Stimulated activated CD4-positive, alpha-beta T cell treated with anti-CD3 and anti-CD28 coated beads, Interleukin-4, amount 100 ng/mL, for 4 hours (primary cell): ENCODE measurements at regions not wholly inside any gene's neighbourhood (a gene's known extent, or its start where the extent isn't known, plus 50 kb on each side); places are given as distances from the start of the nearest gene placed in this dataset.
"Not testable (repeated sequence)": the region's sequence is repeated elsewhere in the genome, so short reads cannot be mapped to it uniquely, and the experiment has no call there.

Experiments
- DNase-seq, 2 experiments: peaks; one replicate each; pipeline ENCODE4 v3.0.0-alpha.2; 2020

DNA sequence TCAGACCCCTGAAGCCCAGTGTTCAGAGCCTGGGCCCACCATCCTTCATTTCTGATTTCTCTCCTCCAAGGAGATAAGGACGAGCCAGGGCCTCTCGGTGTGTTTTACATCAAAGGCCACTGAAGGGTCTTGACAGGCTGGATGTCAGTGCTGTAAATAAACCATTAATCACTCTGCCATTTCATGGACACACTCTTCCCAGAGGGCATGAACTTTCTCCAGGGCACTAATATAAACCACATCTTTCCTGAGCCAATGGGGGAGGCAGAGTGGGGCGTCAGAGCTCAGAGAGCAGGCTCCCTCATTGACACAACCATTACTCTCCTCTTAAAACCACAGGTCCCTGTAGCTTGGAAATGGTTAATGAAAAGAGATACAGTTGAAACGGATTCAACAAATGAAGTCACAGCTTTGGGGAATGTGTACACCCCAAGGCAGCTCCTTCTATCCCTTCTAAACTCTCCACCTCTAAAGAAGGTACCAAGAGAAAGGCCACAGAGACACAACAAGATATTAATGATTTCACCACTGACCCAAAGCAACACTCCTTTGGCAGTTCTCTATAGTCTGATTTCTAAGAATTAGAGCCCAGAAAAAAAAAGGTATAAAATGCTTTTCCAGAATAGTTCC is 200.6 kb downstream of the CHIC2 start:
- DNase-seq, result no peak

DNA sequence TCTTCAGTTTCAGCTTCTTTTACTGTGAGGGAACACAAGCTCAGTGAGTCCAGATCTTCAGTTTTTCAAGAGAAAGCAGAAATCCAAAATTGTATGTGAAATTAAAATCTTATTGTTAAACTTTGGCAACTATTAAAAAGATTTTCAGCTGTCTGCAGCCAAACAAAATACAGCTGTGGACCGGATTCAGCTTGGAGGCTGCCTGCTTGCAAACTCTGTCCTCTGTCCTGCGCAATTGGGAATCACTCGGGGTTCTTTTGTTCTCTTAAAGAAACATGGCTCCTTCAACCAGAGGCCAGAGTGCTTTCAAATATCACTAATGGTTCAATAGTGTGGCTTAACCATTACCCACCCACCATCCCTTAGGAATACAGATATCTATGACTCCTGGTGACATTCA is 201.2 kb downstream of the CHIC2 start:
- no peak for DNase-seq

DNA sequence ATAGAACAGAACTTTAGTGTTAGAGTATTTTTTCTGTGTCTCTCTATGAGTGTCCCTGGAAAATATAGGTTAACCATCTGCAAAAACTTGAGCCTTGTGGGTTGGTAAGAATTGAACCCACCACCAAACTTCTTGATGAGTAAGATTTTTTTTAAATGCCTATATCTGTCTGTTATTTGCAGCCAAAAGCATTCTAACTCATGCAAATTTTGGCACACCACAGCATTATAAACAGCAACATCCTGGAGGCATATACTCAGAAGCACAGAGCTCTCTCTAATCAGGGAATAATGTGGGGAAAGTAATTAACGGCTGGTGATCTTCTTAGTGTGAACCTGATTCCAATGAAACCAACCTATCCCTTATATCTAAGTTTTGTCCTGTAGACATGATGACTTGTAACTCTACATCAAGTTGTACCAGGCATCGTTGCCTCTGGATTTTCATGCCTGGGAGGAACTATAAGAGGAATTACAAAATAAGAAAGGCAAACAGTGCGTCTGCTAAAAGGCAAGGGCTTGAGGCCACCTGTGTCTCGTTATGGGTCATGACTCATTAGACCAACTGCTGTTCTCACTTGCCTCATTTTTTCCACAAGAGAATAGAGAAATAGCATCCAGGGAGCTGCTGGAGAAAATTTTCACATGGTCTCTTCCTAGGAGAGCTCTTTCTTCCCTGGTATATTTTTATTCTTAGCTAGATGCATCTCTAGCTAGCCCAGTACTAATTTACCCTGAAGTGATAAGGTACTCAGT is 202.4 kb downstream of the CHIC2 start:
- DNase-seq, result no peak

DNA sequence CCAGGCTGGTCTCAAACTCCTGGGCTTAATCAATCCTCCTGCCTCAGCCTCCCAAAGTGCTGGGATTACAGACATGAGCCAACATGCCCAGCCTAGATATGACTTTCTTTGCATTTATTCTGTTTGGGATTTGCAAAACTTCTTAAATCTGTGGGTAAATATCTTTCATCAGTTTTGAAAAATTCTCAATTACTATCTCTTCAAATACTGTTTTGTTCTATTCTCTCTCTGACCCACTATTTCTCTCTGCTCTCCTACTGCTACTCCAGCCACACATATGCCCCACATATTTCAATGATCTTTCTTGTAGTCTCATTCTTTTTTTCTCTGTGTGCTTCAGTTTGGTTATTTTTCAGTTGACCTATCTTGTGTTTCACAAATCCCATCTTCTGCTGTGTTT is 205.1 kb downstream of the CHIC2 start:
- no peak for DNase-seq

DNA sequence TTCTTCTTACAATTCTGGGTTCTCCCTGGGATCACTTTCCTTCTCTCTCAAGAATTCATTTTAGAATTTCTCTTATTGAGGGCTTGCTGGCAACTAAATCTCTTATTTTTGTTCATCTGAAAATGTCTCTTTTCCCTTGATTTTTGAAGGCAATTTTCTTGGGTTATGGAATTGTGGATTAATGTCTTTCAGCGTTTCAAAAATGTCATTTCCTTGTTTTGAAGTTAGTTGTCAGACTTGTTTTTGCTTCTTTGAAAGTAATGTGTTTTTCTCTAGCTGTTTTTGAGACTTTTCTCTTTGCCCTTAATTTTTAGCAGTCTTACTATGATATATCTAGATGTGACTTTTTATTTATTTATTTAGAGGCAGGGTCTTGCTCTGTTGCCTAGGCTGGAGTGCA is 205.7 kb downstream of the CHIC2 start:
- no peak for DNase-seq

DNA sequence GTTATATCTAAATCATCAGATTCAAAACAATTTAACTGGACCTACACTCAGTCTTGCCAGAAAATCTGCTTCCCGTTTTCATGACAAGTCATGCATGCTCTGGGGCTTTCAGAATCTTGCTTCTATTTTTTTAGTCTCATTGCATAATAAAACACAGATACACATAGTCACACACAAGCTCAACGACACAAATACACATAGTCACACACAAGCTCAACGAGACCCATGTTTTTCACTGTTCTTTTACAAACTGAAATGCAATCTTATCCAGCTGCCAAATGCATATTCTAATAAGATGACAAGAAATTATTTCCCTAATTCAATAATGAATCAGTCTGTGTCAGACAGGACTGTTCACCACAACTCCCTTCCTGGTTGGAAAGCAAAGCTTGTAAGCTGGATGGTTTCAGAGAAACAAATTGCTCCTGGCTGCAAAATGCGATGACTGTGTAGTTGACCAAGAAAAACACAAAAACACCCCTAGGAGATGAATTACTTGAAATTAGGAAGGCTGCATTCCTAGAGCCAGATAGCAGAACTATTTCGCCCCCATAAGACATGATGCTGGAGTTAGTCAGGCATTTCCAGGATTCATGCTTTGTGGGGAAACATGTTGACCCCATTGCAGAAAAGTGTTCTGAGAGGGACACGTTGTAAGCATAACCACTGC is 208.7 kb downstream of the CHIC2 start:
- no peak for DNase-seq

DNA sequence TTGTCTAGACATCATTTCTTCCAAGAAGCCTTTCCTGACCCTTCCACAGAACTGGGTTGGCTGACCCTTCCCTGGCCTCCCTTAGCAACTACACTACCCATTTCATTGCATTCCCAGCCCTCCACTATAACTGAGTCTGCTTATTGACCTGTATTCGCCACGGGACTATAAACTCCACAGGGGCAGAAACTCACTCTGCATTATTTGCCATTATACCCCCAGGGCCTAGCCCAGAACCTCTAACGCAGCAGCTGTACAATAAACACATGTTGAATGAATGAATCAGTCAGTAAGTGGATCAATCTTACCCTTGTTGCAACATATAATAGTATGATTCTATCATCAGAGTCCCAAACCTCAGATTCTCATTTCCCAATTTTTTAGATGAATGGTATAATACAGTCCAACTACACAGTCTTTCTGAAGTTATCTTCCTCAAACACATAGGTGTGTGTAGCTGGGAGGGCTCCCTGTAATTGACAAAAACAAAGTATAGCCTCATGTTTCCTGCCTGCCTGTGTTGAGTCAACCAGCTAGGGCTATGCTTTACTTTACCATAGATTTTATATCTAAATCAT is 209.3 kb downstream of the CHIC2 start:
- no peak for DNase-seq

- no peak for DNase-seq
Measured at GRCh38 chr4:53852343-53852742, 212.1 kb downstream of the CHIC2 start.

DNA sequence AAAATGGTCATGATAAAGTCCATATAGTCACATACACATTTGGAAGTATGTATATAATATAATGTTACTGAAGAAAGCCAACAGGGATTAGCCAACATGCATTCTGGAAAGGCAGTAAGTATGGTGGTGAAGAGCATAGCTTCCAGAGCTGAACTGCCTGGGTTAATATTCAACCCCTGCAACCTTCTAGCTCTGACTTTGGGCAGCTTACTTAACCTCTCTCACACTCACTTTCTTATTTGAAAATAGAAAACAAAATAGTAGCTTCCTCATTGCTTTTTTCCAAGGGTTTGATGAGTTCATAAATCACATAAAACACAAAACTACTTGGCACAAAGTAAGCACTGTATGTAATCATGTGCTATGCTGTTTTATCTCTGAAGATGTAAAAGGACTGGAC is 216.4 kb downstream of the CHIC2 start:
- no peak for DNase-seq

- no peak for DNase-seq
Measured at GRCh38 chr4:53844551-53844950, 219.9 kb downstream of the CHIC2 start.

DNA sequence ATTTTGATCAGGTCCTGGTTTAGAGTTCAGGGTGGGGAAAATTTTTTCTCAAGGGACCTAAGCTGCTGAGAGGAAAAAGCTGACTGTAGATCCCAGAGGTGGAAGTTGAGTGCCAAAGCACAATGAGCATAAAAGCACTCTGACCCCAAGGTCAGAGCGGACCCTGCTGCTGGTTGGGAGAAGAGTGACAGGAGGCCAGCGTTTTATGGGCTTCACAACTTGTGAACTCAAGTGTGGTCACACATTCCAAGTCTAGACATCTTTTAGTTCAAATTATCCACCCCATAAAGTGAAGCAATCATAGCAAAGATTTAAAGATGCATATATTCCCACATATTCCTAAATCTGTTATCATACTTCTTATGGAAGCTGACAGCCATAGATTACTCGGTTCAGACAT is 220.3 kb downstream of the CHIC2 start:
- DNase-seq, result no peak

DNA sequence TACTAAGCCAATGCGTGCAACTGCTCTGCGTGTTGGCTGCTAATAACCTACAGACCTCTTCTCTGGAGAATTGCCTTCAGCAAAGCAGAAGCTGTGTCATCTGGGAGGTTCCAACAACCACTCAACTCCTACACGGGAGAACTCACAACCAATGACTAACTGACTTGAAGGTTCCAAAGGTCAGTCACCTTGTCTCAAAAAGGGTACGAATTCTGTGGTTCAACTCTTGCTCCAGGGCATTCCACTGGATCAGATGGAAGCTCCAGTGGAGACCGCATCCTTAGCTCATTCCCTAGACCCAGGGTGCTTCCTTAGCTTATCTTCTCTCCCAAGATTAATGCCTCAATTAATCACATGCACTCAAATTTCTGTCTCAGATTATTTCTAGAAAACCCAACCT is 222.7 kb downstream of the CHIC2 start:
- DNase-seq, result no peak

- no peak for DNase-seq
Measured at GRCh38 chr4:53840643-53841042, 223.8 kb downstream of the CHIC2 start.

- not testable (repeated sequence) for DNase-seq
Measured at GRCh38 chr4:53833302-53834003, 231.0 kb downstream of the CHIC2 start.

DNA sequence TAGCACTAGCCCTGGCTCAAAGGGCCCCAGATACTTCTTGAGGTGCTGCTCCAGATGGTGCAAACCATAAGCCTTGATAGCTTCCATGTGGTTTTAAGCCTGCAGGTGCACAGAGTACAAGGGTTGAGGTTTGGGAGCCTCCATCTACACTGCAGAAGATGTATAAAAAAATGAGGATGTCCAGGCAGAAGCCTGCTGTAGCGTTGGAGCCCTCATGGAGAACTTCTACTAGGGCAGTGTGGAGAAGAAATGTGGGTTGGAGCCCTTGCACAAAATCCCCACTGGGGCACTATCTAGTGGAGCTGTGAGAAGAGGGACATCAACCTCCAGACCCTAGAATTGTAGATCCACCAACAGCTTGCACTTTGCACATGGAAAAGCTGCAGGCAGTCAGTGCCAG is 231.9 kb downstream of the CHIC2 start:
- no peak for DNase-seq

DNA sequence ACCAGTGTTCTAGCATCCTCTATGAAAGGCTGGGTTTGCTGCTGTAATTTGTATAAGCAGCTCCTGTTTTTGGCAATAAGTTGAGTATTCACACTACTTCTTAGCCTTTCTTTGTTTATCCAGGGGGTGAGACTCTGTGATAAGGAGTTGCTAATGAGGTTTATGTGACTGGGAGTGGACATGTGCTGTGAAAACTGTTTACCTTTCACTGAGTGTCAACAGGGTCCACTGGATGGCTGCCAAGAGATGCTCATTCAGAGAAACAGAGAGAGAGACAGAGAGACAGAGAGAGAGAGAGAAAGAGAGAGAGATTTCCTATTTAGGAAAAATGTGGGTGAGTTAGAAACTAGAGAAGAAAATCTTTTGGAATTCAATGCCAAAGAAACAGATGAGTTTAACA is 233.9 kb downstream of the CHIC2 start:
- DNase-seq, result no peak

GRCh38 chr4:53821179-53821851 is 230.0 kb upstream of the LNX1 start:
- DNase-seq, result no peak

DNA sequence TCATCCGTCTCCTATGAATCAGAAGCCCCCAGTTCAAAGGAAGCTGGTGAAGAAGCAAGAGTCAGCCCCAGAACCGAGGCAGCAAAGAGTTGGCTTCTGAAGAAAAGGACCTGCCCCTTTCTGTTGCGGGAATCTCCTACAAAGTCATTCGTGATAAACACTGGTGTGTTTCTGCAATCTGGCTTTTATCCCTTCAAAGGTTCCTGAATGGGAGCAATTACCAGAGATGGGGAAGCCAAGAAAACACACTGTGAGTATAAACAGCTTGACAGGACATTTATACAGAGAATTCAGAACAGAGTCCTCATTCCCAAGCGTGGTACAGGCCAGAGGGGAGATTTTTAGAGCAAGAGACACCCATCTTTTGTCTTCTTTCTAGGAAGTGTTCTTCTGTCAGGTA is 226.8 kb upstream of the LNX1 start:
- no peak for DNase-seq

DNA sequence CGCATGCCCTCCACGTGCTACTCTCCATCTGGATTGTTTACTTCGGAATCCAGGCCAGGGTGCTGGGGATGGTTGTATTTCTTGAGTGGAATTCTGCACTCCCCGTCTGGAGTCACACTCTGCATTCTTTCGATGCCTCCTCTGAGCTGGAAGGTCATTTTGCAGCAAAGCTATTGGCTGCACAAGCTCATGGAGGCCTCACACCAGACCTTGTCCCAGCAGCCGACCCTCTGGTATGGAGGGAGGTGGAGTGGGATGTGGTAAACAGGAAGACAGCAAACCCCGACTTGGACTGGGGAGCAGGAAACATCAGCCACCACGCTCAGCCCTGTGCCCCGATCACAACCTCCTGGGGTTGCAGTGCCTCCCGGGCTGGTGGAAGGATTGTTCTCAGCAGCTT is 225.3 kb upstream of the LNX1 start:
- DNase-seq, result no peak

- DNase-seq, result no peak
Measured at GRCh38 chr4:53815281-53815680, 224.0 kb upstream of the LNX1 start.

- DNase-seq, result no peak
Measured at GRCh38 chr4:53813998-53814397, 222.7 kb upstream of the LNX1 start.

DNA sequence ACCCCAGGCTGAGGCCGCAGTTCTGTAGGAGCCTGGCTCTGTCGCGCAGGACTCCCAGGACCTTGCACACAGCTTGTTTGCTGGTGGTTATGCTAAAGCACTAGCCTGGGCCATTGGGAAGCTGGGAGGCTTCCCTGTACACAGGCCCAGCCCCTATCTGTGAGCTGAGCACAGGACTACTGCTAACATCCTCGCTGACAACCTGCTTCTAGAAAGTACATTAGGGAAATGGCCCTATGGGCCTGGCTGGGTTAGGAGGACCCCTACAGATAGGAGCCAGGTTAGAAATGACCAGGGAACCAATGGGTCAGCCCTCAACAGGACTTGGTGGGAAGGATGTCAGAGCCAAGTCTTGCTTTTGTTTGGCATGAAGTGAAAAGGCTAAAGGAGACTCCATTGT is 219.4 kb upstream of the LNX1 start:
- no peak for DNase-seq

GRCh38 chr4:53809816-53810215 is 218.5 kb upstream of the LNX1 start:
- DNase-seq, result no peak
